ENCODE measurements at regions not wholly inside any gene's neighbourhood (a gene's known extent, or its start where the extent isn't known, plus 50 kb on each side); places are given as distances from the start of the nearest gene placed in this dataset.

DNA sequence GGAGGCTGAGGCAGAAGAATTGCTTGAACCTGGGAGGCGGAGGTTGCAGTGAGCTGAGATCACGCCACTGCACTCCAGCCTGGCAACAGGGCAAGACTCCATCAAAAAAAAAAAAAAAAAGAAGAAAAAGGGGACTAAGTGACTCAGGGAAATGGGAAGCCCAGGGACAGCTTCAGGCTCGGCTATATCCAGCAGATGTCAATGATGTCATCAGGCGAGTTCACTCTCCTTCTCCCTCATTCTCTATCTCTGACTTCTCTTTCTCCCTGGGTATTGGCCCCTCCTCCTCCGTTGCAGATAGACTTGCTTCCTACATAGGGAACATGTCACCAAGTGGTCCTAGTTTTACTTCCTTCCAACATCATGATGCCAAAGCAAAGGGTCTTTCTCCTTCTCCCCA, 316.8 kb downstream of the TFAP2C start:
- TF ChIP-seq EP300 (IDR thresholded peaks at IDR 0.05; ENCODE audit: borderline replicate concordance in 1 of 2, control insufficient read depth in 1 of 2, low read depth in 2 of 2, low read length in 2 of 2), result no peak
- no peak for TF ChIP-seq YY1 (IDR thresholded peaks at IDR 0.05; ENCODE audit: low read depth, low read length)
- no peak for TF ChIP-seq SMAD5 (IDR thresholded peaks at IDR 0.05; ENCODE audit: low read depth)
- no peak for TF ChIP-seq TCF12 (IDR thresholded peaks at IDR 0.05; ENCODE audit: low read depth, low read length)
- TF ChIP-seq, protein P1, sequence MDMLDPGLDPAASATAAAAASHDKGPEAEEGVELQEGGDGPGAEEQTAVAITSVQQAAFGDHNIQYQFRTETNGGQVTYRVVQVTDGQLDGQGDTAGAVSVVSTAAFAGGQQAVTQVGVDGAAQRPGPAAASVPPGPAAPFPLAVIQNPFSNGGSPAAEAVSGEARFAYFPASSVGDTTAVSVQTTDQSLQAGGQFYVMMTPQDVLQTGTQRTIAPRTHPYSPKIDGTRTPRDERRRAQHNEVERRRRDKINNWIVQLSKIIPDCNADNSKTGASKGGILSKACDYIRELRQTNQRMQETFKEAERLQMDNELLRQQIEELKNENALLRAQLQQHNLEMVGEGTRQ (IDR thresholded peaks at IDR 0.05; ENCODE audit: borderline replicate concordance, low read depth, low read length), result no peak
- no peak for TF ChIP-seq EGR1 (IDR thresholded peaks at IDR 0.05; ENCODE audit: borderline replicate concordance in 1 of 2, low read depth in 2 of 2, low read length in 2 of 2)
- TF ChIP-seq CTCF (IDR thresholded peaks at IDR 0.05 in 2 of 3, conservative IDR thresholded peaks at IDR 0.05 in 1 of 3; ENCODE audit: control insufficient read depth in 2 of 3, extremely low read depth in 1 of 3, insufficient read depth in 1 of 3, low read depth in 3 of 3, low read length in 3 of 3), result no peak
